TTC549 (cell line): ENCODE measurements at regions not wholly inside any gene's neighbourhood (a gene's known extent, or its start where the extent isn't known, plus 50 kb on each side); places are given as distances from the start of the nearest gene placed in this dataset.
"Not testable (repeated sequence)": the region's sequence is repeated elsewhere in the genome, so short reads cannot be mapped to it uniquely, and the experiment has no call there.

Source experiments
- FAIRE-seq: peaks from 2 replicates; lab custom pipeline; 2012; peaks lifted over from hg19 to GRCh38; lab: Jason Lieb, UNC

DNA sequence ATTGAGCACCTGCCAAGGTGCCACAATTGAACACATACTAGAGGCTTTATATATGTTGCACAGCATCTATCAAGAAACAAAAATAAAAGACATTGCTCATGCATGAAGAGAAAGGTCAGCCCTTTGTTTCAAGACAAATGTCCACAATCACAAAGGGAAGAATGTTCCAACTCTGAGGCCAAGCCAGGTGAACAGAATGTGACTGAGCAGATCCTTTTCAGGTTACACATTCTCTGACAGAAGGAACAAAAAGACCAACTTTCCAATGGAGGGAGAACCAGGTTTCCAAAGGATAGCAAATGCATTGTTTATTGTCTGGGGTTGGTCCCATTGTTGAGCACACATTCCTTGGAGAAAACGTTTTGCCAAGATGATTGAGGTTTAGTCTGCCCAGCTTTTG lies 50.2 kb upstream of the FAM174B start:
- no peak for FAIRE-seq

DNA sequence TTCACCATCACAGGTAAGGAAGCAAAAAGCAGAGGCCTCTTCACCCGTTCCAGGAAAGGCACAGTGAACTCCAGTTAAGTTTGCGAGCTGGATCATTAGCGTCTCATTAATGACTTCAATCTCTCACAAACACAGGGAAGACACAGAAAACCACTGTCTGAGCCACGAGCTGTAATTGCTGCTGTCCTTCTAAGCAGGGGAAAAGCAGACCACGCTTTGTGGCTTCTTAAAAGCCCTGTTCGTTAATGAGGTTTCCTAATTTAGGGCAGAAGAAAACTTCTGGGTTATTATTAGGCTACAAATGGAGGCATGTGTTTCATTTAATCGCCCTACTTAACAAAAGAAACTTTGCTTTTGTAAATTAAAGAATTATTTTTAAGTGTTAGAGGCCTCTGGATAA lies 50.6 kb upstream of the FAM174B start:
- FAIRE-seq = no peak

GRCh38 chr15:92707880-92708551 lies 52.4 kb upstream of the FAM174B start:
- FAIRE-seq = no peak

- FAIRE-seq = no peak
These were observed 53.1 kb upstream of the FAM174B start for GRCh38 chr15:92708635-92709034.

GRCh38 chr15:92709110-92709790 lies 53.7 kb upstream of the FAM174B start:
- no peak for FAIRE-seq

- FAIRE-seq = no peak
These were observed 55.9 kb upstream of the FAM174B start for GRCh38 chr15:92711457-92711831.

DNA sequence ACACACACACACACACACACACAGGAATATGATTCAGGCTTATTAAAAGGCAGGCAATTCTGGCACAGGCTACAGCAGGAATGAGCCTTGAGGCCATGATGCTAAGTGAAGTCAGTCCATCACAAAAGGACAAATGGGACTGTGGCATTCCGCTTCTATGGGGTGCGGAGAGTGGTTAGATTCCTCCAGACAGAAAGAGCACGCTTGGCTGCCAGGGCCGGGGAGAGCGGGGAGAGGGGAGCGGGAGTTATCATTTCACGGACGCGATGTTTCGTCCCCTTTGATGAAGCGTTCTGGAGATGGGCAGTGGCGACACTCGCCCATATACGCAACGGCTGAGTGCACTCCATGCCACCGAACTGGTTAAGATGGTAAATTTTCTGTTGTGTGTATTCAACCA lies 58.5 kb upstream of the FAM174B start:
- no peak for FAIRE-seq

- peak; percentile 63 for FAIRE-seq
These were observed 59.2 kb upstream of the FAM174B start for GRCh38 chr15:92714477-92715401.

DNA sequence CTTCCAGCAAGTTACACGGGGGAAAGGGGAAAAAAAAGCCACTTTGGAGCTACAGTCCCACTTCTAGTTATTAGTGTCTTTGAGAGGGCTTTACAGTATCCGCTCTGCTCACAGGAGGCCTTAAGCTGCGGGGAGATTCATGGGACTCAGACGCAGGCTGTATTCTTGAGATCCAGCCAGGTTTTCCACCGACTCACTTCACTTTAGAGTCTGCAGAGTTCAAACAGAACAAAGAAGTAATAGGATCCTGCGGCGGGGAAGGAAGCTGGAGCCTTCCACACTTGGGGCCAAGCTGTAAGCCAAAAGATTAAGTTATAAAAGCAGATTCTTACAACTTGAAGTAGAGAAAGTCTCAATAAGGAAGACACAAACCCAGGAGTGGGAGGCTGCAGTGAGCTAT lies 60.2 kb upstream of the FAM174B start:
- no peak for FAIRE-seq

DNA sequence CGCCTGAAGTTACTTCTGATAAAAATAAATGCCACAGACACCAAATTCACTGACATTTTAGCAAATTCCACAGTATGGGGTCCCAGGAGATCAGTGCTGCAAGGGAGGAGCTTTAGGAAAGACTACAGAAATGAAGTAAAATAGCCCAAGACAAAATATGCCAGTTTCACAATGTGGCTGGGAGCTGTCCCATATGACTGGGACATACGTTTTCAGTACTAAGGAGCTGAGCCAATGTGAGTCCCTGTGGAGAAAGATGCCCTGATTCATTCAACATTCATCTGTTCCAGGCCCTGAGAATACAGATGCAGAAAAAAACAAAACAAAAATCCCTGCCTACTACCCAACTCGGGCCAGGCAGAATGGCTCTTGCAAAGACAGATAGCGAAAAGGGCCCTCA lies 63.4 kb upstream of the FAM174B start:
- no peak for FAIRE-seq

DNA sequence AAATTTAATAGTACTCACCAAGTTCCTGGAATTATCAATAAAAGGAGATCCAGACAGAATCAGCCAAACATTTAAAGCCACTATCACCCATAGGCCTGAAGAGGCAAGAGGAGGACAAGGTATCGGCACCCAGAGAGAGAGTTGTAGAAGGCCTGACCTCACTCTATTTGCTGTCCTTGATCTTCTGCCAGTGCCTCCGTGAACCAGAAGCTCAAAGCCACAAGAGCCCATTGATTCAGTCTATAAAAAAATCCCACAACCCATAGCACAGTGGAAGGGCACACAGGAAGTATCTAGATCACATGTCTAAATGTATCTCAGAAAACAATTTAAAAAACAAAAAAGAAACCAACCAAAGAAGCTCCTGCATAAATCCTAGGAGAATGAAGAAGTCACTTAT lies 68.6 kb upstream of the FAM174B start:
- no peak for FAIRE-seq

DNA sequence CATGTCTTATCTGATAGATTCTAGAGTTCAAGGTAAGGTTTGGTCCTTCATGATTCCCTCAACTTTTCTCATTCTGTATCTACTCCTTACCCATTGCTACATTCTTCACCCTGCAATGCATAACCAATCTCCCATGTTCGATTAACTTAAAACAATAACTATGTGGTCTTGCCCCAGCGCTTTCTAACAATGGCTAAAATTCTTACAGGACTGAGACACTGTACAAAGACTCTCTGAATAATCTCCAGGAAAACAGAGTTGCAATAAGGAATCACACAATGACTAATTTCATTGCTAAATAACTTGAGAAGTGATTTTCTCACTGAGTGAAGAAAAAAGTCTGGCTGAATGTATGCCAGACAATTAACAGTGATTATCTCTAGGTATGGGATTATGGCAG lies 69.6 kb upstream of the FAM174B start:
- FAIRE-seq = peak; percentile 25

- FAIRE-seq = no peak
These were observed 72.7 kb upstream of the FAM174B start for GRCh38 chr15:92728266-92728665.

GRCh38 chr15:92733090-92733933 lies 77.7 kb upstream of the FAM174B start:
- no peak for FAIRE-seq

GRCh38 chr15:92733934-92734521 lies 78.5 kb upstream of the FAM174B start:
- no peak for FAIRE-seq

DNA sequence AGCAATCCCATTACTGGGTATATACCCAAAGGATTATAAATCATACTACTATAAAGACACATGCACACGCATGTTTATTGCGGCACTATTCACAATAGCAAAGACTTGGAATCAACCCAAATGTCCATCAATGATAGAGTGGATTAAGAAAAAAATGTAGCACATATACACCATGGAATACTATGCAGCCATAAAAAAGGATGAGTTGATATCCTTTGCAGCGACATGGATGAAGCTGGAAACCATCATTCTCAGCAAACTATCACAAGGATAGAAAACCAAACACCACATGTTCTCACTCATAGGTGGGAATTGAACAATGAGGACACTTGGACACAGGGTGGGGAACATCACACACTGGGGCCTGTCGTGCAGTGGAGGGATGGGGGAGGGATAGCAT lies 83.7 kb upstream of the FAM174B start:
- not testable (repeated sequence) for FAIRE-seq

DNA sequence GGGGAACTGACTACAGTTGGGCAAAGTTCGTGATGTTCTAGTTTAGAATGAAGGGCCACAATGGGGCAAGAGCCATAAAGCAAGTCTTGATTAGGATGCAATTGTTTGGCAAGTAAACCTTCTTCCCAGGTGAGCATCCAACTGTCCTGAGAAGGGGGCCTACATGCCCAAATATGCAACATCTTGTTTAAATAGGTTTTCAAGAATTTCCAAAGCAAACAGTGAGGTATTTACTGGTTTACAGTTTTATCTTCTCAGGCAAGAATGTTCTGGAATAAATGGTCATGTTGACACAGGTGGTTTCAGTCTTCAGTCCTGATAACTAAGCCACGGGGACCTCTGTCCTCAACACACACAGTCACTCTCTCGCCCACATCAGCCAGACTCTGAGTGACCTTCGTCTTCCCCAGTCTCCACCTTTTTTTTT lies 90.3 kb upstream of the FAM174B start:
- no peak for FAIRE-seq

DNA sequence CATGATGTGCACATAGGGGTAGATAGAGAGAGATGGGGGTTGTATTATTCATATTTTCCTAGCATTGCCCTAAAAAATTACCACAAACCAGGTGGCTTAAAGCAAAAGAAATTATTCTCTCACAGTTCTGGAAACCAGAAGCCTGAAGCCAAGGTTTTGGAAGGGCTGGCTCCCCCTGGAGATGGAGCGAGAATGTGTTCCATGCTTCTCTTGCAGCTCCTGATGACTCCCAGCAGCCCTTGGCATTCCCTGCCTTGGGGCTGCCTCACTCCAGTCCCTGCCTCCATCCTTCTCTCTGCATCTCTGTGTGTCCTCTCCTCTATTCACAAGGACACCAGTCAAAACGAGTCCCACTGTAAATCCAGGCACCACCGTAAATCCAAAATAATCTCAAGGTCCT lies 91.5 kb upstream of the FAM174B start:
- no peak for FAIRE-seq

- FAIRE-seq = no peak
These were observed 93.6 kb upstream of the FAM174B start for GRCh38 chr15:92749216-92749615.

- FAIRE-seq = no peak
These were observed 94.4 kb upstream of the FAM174B start for GRCh38 chr15:92749946-92750345.

- FAIRE-seq = no peak
These were observed 96.0 kb upstream of the FAM174B start for GRCh38 chr15:92751528-92751927.

GRCh38 chr15:92753591-92753990 lies 98.0 kb upstream of the FAM174B start:
- FAIRE-seq = no peak
